IMR-90 (cell line): ENCODE measurements at regions not wholly inside any gene's neighbourhood (a gene's known extent, or its start where the extent isn't known, plus 50 kb on each side); places are given as distances from the start of the nearest gene placed in this dataset.
A peak's percentile ranks its signal among the peaks of the same experiment; 100 is the strongest.

ENCODE experiments used
- ATAC-seq: fragments of 200-7000 bp; cut with Tn5 transposase; 2 replicates; pipeline ENCODE4 v1.9.1; 2020; ENCODE audit warnings: low read depth, mild to moderate bottlenecking, moderate library complexity
- BruUV-seq: library from RNA; stranded (reverse); fragments of 400-500 nt; replicated peaks from 2 replicates; lab custom pipeline; 2021; lab: Mats Ljungman, UMichigan
- CTCF ChIA-PET: fragments of 300-600 bp; formaldehyde crosslinking; extraction: SDS; loops from one replicate; lab custom pipeline; 2021; ENCODE audit warnings: antibody characterized with exemption; lab: Yijun Ruan, JAX
- POLR2A ChIA-PET: fragments of 300-600 bp; sonication (Branson Sonifier 250); formaldehyde crosslinking; loops from one replicate; lab custom pipeline; 2022; ENCODE audit warnings: antibody characterized with exemption; ENCODE audit not compliant: unreplicated experiment; lab: Charles Lee
- DNase-seq: peaks from one replicate; pipeline ENCODE4 v3.0.0; 2013
- H2AFZ ChIP-seq: replicated peaks from 2 replicates; pipeline ENCODE3; 2013; ENCODE audit warnings: low read length, mild to moderate bottlenecking; ENCODE audit not compliant: poor library complexity
- H2AK5ac ChIP-seq: 2 replicates; pipeline ENCODE4 v1.6.1; 2013; ENCODE audit warnings: low read depth, low read length, inconsistent platforms
- H2AK9ac ChIP-seq: replicated peaks from 2 replicates; pipeline ENCODE3; 2013; ENCODE audit warnings: mild to moderate bottlenecking, low read depth, low read length, moderate library complexity; ENCODE audit not compliant: poor library complexity
- H2BK120ac ChIP-seq: 2 replicates; pipeline ENCODE4 v1.6.1; 2013; ENCODE audit warnings: low read depth, low read length, inconsistent platforms
- H2BK15ac ChIP-seq: 3 replicates; pipeline ENCODE4 v1.6.1; 2013; ENCODE audit warnings: low read depth, low read length, inconsistent platforms
- H2BK20ac ChIP-seq: 2 replicates; pipeline ENCODE4 v1.6.1; 2013; ENCODE audit warnings: low read depth, mild to moderate bottlenecking, inconsistent platforms, low read length, moderate library complexity
- H2BK5ac ChIP-seq: 2 replicates; pipeline ENCODE4 v1.6.1; 2013; ENCODE audit warnings: mild to moderate bottlenecking, low read depth, low read length, inconsistent platforms; ENCODE audit not compliant: poor library complexity, severe bottlenecking
- H3K14ac ChIP-seq: replicated peaks from 2 replicates; pipeline ENCODE4 v1.6.1; 2013; ENCODE audit warnings: low read depth, low read length, inconsistent platforms
- H3K18ac ChIP-seq: 2 replicates; pipeline ENCODE4 v1.6.1; 2013; ENCODE audit warnings: low read depth, low read length, control low read depth
- H3K23ac ChIP-seq: 2 replicates; pipeline ENCODE4 v1.6.1; 2013; ENCODE audit warnings: low read depth, low read length, inconsistent platforms
- H3K27ac ChIP-seq: 2 replicates; pipeline ENCODE4 v1.5.1; 2013; ENCODE audit warnings: mild to moderate bottlenecking, control low read depth, low read length; ENCODE audit not compliant: insufficient read depth
- H3K27me3 ChIP-seq: 2 replicates; pipeline ENCODE4 v1.6.1; 2013; ENCODE audit warnings: low read length; ENCODE audit not compliant: control insufficient read depth, insufficient read depth
- H3K36me3 ChIP-seq: 2 replicates; pipeline ENCODE4 v1.6.1; 2013; ENCODE audit warnings: low read length, mixed read lengths; ENCODE audit not compliant: control insufficient read depth, insufficient read depth
- H3K4ac ChIP-seq: 2 replicates; pipeline ENCODE4 v1.6.1; 2013; ENCODE audit warnings: low read depth, low read length, inconsistent platforms
- H3K4me1 ChIP-seq: 2 replicates; pipeline ENCODE4 v1.6.1; 2013; ENCODE audit warnings: low read length, mixed read lengths; ENCODE audit not compliant: control insufficient read depth, insufficient read depth
- H3K4me2 ChIP-seq: 2 replicates; pipeline ENCODE4 v1.6.1; 2013; ENCODE audit warnings: low read depth, mild to moderate bottlenecking, control low read depth, low read length, moderate library complexity
- H3K4me3 ChIP-seq: 2 replicates; pipeline ENCODE4 v1.5.1; 2013; ENCODE audit warnings: low read depth, mild to moderate bottlenecking, control low read depth, low read length, moderate library complexity; ENCODE audit not compliant: insufficient read depth
- H3K56ac ChIP-seq: 2 replicates; pipeline ENCODE4 v1.6.1; 2013; ENCODE audit warnings: low read length, inconsistent platforms; ENCODE audit not compliant: insufficient read depth; ENCODE audit errors: extremely low read depth
- H3K79me1 ChIP-seq, 2 experiments: 2 replicates each; pipeline ENCODE4 v1.6.1; 2013; ENCODE audit warnings: low read length in 2 of 2, inconsistent platforms in 1 of 2, low read depth in 1 of 2
- H3K9ac ChIP-seq: 2 replicates; pipeline ENCODE4 v1.6.1; 2013; ENCODE audit warnings: low read depth, low read length, control low read depth
- H3K9me1 ChIP-seq: 2 replicates; pipeline ENCODE4 v1.6.1; 2013; ENCODE audit warnings: low read length, inconsistent platforms; ENCODE audit not compliant: insufficient read depth
- H3K9me3 ChIP-seq: 2 replicates; pipeline ENCODE4 v1.6.1; 2013; ENCODE audit warnings: low read length; ENCODE audit not compliant: control insufficient read depth, insufficient read depth
- H4K20me1 ChIP-seq: 2 replicates; pipeline ENCODE4 v1.6.1; 2013; ENCODE audit warnings: low read length, inconsistent platforms; ENCODE audit not compliant: insufficient read depth
- H4K5ac ChIP-seq: 2 replicates; pipeline ENCODE4 v1.6.1; 2013; ENCODE audit warnings: mild to moderate bottlenecking, low read depth, low read length, control low read depth
- H4K8ac ChIP-seq, 2 experiments: 2 replicates each; pipeline ENCODE4 v1.6.1; 2013; ENCODE audit warnings: low read depth in 2 of 2, low read length in 2 of 2, control low read depth in 1 of 2, inconsistent platforms in 1 of 2
- H4K91ac ChIP-seq: 2 replicates; pipeline ENCODE4 v1.6.1; 2013; ENCODE audit warnings: low read depth, low read length, inconsistent platforms; ENCODE audit not compliant: insufficient read depth
- ELK1 ChIP-seq: fragments of 150-350 bp; IDR thresholded peaks from 2 replicates; pipeline ENCODE4 v1.6.1; 2016; ENCODE audit warnings: low read depth, mild to moderate bottlenecking, low read length, moderate library complexity, borderline replicate concordance
- FOS ChIP-seq: fragments of 150-350 bp; IDR thresholded peaks from 2 replicates; pipeline ENCODE4 v1.6.1; 2016; ENCODE audit warnings: low read depth, low read length
- MAFK ChIP-seq: IDR thresholded peaks from 2 replicates; pipeline ENCODE4 v1.6.1; 2012; ENCODE audit warnings: low read depth, low read length, improper control_type of control experiment
- dilution Hi-C: fragments of 300-500 bp; cut with HindIII; formaldehyde crosslinking; loops from one replicate; pipeline ENCODE4 v1.14.3; 2018; ENCODE audit warnings: low sequenced_read_pairs; ENCODE audit not compliant: unreplicated experiment
- in situ Hi-C: fragments of 300-500 bp; cut with MboI; formaldehyde crosslinking; loops from 3 replicates; pipeline ENCODE4 v1.14.3; 2019; ENCODE audit warnings: low sequenced_read_pairs, inconsistent platforms, mixed read lengths
- intact Hi-C: fragments of 100-400 bp; cut with micrococcal nuclease; formaldehyde crosslinking; loops from 2 replicates; pipeline ENCODE4 v1.10.0; 2022
- TF ChIP-seq, protein P1 (sequence below): fragments of 150-350 bp; IDR thresholded peaks from 2 replicates; pipeline ENCODE4 v1.6.1; 2017; ENCODE audit warnings: mild to moderate bottlenecking, antibody characterized with exemption, low read length, low read depth

- H2BK20ac ChIP-seq, result no peak overlapping the region
- H2BK5ac ChIP-seq, result no peak overlapping the region
- no peak overlapping the region for H4K8ac ChIP-seq
- CTCF ChIA-PET, result no interaction called here
- no peak overlapping the region for H4K91ac ChIP-seq
- no peaks in the 10 kb centered on the region for H3K79me1 ChIP-seq
- H3K27me3 ChIP-seq, result no peaks in the 10 kb centered on the region
- no peaks in the 10 kb centered on the region for H3K9me3 ChIP-seq
- no peak overlapping the region for H3K27ac ChIP-seq
- H2AFZ ChIP-seq, result no peak overlapping the region
- no peak overlapping the region for H3K23ac ChIP-seq
- no peak overlapping the region for H3K4me3 ChIP-seq
- POLR2A ChIA-PET, result no interaction called here
- dilution Hi-C loops, result no loop called here
- DNase-seq (peak; percentile 11), ATAC-seq (no peak)
- no peak overlapping the region for H2AK5ac ChIP-seq
- H3K56ac ChIP-seq, result no peak overlapping the region
- H3K4me2 ChIP-seq, result no peak overlapping the region
- no peaks in the 10 kb centered on the region for H4K20me1 ChIP-seq
- H4K5ac ChIP-seq, result no peak overlapping the region
- H3K14ac ChIP-seq, result no peak overlapping the region
- no peak overlapping the region for H3K9ac ChIP-seq
- no peak overlapping the region for H2BK120ac ChIP-seq
- H3K4ac ChIP-seq, result no peak overlapping the region
- H3K4me1 ChIP-seq, result no peaks in the 10 kb centered on the region
- H3K9me1 ChIP-seq, result no peaks in the 10 kb centered on the region
- no peaks in the 10 kb centered on the region for H3K36me3 ChIP-seq
- TF ChIP-seq, protein P1, sequence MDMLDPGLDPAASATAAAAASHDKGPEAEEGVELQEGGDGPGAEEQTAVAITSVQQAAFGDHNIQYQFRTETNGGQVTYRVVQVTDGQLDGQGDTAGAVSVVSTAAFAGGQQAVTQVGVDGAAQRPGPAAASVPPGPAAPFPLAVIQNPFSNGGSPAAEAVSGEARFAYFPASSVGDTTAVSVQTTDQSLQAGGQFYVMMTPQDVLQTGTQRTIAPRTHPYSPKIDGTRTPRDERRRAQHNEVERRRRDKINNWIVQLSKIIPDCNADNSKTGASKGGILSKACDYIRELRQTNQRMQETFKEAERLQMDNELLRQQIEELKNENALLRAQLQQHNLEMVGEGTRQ, result no peak
- TF ChIP-seq MAFK (no peak), FOS (no peak), ELK1 (no peak)
- H2AK9ac ChIP-seq, result no peak overlapping the region
- no peak overlapping the region for H2BK15ac ChIP-seq
- in situ Hi-C loops, result no loop called here
- intact Hi-C loops, result no loop called here
- no peak overlapping the region for H3K18ac ChIP-seq
- BruUV-seq, result no TSS peak
These were observed 1389.5 kb downstream of the FAM133A start for GRCh38 chrX:95063554-95063953.
